ENCODE measurements at regions not wholly inside any gene's neighbourhood (a gene's known extent, or its start where the extent isn't known, plus 50 kb on each side); places are given as distances from the start of the nearest gene placed in this dataset.

- Mint-ChIP-seq H3K4me3 (no peak overlapping the region), H3K27me3 (ENCODE audit: insufficient read depth) (no peaks in the 10 kb centered on the region), H3K9me3 (no peaks in the 10 kb centered on the region), H3K4me1 (peaks cover 20% of the 10 kb centered on the region), H3K27ac (no peak overlapping the region), H3K36me3 (ENCODE audit: low read depth) (no peaks in the 10 kb centered on the region)
- Histone ChIP-seq H3K4me1 (ENCODE audit: control insufficient read depth, insufficient read depth, low read length) (no peaks in the 10 kb centered on the region), H3K9ac (ENCODE audit: extremely low read depth, low read length, poor library complexity, severe bottlenecking) (no peak overlapping the region), H3K27ac (ENCODE audit: low read depth, low read length) (no peak overlapping the region), H3K9me3 (ENCODE audit: control insufficient read depth, low read length) (no peaks in the 10 kb centered on the region), H3K27me3 (ENCODE audit: control insufficient read depth, insufficient read depth, low read length, poor library complexity, severe bottlenecking) (no peaks in the 10 kb centered on the region), H3K36me3 (ENCODE audit: control insufficient read depth, insufficient read depth, low read length) (no peaks in the 10 kb centered on the region), H3K4me3 (ENCODE audit: low read length) (no peak overlapping the region)
- no peak for DNase-seq
- TF ChIP-seq CTCF (conservative IDR thresholded peaks at IDR 0.05): no peak
- 86 to 100% methylated on average over 1 of the region's 1 CpG for WGBS, 2 experiments (ENCODE audit: insufficient coverage in 1 of 2, insufficient read length in 1 of 2)
Measured at GRCh38 chr10:61600399-61600798, 62.3 kb upstream of the CABCOCO1 start.

GRCh38 chr10:61594430-61594829 lies 68.3 kb upstream of the CABCOCO1 start:
- Histone ChIP-seq H3K4me3 (ENCODE audit: low read length) (no peak overlapping the region), H3K27ac (ENCODE audit: low read depth, low read length) (no peak overlapping the region), H3K36me3 (ENCODE audit: control insufficient read depth, insufficient read depth, low read length) (no peaks in the 10 kb centered on the region), H3K9me3 (ENCODE audit: control insufficient read depth, low read length) (no peaks in the 10 kb centered on the region), H3K4me1 (ENCODE audit: control insufficient read depth, insufficient read depth, low read length) (no peaks in the 10 kb centered on the region), H3K27me3 (ENCODE audit: control insufficient read depth, insufficient read depth, low read length, poor library complexity, severe bottlenecking) (no peaks in the 10 kb centered on the region), H3K9ac (ENCODE audit: extremely low read depth, low read length, poor library complexity, severe bottlenecking) (no peak overlapping the region)
- Mint-ChIP-seq H3K4me3 (no peak overlapping the region), H3K36me3 (ENCODE audit: low read depth) (no peaks in the 10 kb centered on the region), H3K4me1 (peaks cover 18% of the 10 kb centered on the region), H3K9me3 (no peaks in the 10 kb centered on the region), H3K27ac (no peak overlapping the region), H3K27me3 (ENCODE audit: insufficient read depth) (no peaks in the 10 kb centered on the region)
- TF ChIP-seq CTCF (conservative IDR thresholded peaks at IDR 0.05): no peak
- no peak for DNase-seq
- 88% methylated on average over 1 of the region's 1 CpG; no CpG with 5 or more reads in 1 of the 2 experiments for WGBS, 2 experiments (ENCODE audit: insufficient coverage in 1 of 2, insufficient read length in 1 of 2)

- H3K27ac Mint-ChIP-seq: no peak overlapping the region
- H3K9me3 Mint-ChIP-seq: no peaks in the 10 kb centered on the region
- Histone ChIP-seq H3K27ac (ENCODE audit: low read depth, low read length) (no peak overlapping the region), H3K9me3 (ENCODE audit: control insufficient read depth, low read length) (no peaks in the 10 kb centered on the region), H3K36me3 (ENCODE audit: control insufficient read depth, insufficient read depth, low read length) (no peaks in the 10 kb centered on the region), H3K4me3 (ENCODE audit: low read length) (no peak overlapping the region), H3K27me3 (ENCODE audit: control insufficient read depth, insufficient read depth, low read length, poor library complexity, severe bottlenecking) (no peaks in the 10 kb centered on the region), H3K9ac (ENCODE audit: extremely low read depth, low read length, poor library complexity, severe bottlenecking) (no peak overlapping the region), H3K4me1 (ENCODE audit: control insufficient read depth, insufficient read depth, low read length) (no peaks in the 10 kb centered on the region)
- peaks cover 16% of the 10 kb centered on the region for H3K4me1 Mint-ChIP-seq
- peak; percentile 81 for TF ChIP-seq CTCF (conservative IDR thresholded peaks at IDR 0.05)
- no peaks in the 10 kb centered on the region for H3K36me3 Mint-ChIP-seq (ENCODE audit: low read depth)
- H3K4me3 Mint-ChIP-seq: no peak overlapping the region
- DNase-seq: peak; percentile 68
- 70 to 100% methylated on average over 1 to 2 of the region's 2 CpGs for WGBS, 2 experiments (ENCODE audit: insufficient coverage in 1 of 2, insufficient read length in 1 of 2)
- no peaks in the 10 kb centered on the region for H3K27me3 Mint-ChIP-seq (ENCODE audit: insufficient read depth)
Measured at GRCh38 chr10:61592581-61592980, 70.1 kb upstream of the CABCOCO1 start.

All from endodermal cell (in vitro differentiated cells).